Activated CD8-positive, alpha-beta memory T cell treated with anti-CD3 and anti-CD28 coated beads for 36 hours (primary cell): ENCODE measurements at regions not wholly inside any gene's neighbourhood (a gene's known extent, or its start where the extent isn't known, plus 50 kb on each side); places are given as distances from the start of the nearest gene placed in this dataset.

Experiments used
- CTCF ChIA-PET: fragments of 350-600 bp; sonication (Branson Sonifier 250); formaldehyde crosslinking; loops from one replicate; lab custom pipeline; 2021; ENCODE audit warnings: antibody characterized with exemption; lab: Charles Lee
- POLR2A ChIA-PET: fragments of 350-600 bp; sonication (Branson Sonifier 250); formaldehyde crosslinking; loops from one replicate; lab custom pipeline; 2021; ENCODE audit warnings: antibody characterized with exemption; lab: Charles Lee

DNA sequence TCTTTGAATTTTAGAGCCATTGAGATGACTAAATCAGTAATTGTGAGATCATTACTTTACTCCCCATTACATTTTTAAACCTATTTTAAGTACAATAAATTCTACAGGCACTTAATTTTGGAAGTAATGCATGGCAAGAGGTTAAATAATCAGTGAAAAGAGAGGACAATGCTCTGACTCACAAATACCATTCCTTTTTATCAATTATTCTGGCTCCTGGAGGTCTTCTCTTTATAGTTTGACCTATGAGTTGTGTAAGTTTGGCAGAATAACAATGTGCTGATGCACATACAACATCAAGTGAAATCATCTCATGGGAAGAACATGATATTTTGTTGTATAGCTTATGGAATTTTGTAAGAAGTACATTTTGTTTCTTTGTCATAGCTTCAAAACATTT lies 166.7 kb downstream of the TMTC3 start:
- CTCF ChIA-PET = no interaction called here
- POLR2A ChIA-PET = no interaction called here

DNA sequence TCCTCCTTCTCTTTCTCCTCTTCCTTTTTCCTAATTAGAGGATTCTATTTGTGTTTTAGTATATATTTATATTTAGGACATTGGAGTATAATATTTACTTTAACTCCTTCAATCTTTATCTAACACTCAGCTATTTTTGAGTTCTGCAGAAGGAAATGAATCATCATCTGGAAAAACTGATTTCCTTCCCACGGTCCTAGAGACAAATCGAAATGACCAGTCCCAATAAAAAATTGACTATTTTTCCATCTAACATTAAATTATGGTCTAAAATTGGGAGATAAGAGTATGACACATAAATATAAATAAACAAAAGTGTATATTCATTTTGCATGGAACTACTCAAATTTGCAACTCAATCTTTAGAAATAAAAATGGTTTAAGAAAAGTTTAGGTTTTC lies 167.4 kb downstream of the TMTC3 start:
- ChIA-PET POLR2A (no interaction called here), CTCF (no interaction called here)

DNA sequence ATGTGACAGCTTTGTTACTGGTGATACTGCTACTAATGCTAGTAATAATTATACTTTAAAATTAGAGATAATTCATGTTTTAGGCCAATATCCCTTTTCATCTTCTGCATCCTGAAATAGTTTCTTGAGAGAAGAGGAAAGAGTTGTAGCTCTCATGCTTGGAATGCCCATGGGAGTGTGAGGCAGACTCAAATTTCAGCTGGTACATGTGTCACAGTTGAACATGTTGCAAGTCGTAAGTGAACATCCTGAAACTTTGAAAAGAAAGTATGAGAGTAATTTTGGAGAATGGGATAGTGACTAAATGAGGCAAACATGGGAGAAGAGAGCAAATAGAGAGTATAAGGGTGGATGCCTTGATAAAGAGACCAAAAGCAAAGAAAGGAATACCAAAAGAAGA lies 168.0 kb downstream of the TMTC3 start:
- CTCF ChIA-PET = no interaction called here
- POLR2A ChIA-PET = no interaction called here

DNA sequence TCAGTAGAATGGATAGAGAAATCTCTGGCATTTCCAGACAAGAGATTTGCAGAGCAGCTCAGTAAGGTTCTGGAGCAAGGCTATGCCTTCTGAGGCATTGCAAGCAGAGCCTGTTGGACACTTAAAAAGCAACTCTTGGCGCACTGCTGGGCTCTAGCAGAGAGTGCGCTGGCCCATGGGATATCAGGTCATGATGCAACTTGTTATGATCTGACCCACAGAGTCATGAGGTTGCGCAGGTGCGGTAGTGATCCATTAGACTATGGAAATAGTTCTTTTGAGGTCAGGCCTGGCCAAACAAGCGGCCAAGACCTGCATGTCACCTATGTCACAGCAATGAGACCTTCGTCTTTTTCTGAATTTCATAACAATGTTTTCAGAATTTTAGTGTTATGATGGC lies 168.6 kb downstream of the TMTC3 start:
- CTCF ChIA-PET = no interaction called here
- POLR2A ChIA-PET = no interaction called here

DNA sequence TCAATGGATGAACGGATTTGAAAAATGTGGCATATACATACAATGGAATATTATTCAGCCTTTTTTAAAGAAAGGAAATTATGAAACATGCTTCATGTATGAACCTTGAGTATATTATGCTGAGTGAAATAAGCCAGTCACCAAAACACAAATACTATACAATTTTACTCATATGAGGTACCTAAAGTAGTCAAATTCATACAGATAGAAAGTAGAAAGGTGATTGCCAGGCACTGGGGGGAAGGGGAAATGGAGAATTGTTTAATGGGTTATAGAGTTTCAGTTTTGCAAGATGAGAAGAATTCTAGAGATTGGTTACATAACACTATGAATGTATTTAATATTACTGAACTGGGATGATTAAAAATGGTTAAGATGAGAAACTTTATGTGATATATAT lies 171.4 kb downstream of the TMTC3 start:
- CTCF ChIA-PET = no interaction called here
- POLR2A ChIA-PET = no interaction called here

DNA sequence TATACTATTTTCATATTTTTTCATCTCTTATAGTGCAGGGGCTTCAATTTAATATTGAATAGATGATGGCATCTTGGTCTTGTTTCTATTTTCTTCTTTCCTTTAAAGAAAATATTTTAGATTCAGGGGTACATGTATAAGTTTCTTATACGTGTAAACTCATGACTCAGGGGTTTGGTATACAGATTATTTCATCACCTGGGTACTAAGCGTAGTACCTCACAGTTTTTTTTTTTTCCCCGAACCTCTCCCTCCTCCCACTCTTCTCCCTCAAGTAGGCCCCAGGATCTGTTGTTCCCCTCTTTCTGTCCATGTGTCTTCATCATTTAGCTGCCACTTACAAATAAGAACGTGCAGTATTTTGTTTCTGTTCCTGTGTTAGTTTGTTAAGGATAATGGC lies 172.6 kb downstream of the TMTC3 start:
- POLR2A ChIA-PET = no interaction called here
- CTCF ChIA-PET = no interaction called here

DNA sequence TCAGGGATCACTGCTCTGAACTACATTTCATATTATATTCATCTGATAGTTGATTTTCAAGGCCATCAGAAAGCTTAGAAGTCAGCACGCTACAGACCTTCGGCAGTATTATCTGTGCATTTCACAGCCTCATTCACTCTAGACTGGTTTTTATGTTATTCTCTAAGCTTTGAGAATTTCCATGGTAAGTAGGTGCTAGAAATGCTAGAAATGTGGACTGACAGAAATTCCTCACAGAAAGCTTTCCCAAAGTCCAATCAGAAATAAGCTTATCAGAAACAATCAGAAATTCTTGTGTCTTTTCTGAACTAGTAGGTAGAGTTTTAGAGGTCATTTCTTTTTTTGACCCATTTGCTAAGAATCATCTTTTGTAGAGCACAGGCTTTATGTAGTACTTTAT lies 176.6 kb downstream of the TMTC3 start:
- ChIA-PET CTCF (no interaction called here), POLR2A (no interaction called here)

DNA sequence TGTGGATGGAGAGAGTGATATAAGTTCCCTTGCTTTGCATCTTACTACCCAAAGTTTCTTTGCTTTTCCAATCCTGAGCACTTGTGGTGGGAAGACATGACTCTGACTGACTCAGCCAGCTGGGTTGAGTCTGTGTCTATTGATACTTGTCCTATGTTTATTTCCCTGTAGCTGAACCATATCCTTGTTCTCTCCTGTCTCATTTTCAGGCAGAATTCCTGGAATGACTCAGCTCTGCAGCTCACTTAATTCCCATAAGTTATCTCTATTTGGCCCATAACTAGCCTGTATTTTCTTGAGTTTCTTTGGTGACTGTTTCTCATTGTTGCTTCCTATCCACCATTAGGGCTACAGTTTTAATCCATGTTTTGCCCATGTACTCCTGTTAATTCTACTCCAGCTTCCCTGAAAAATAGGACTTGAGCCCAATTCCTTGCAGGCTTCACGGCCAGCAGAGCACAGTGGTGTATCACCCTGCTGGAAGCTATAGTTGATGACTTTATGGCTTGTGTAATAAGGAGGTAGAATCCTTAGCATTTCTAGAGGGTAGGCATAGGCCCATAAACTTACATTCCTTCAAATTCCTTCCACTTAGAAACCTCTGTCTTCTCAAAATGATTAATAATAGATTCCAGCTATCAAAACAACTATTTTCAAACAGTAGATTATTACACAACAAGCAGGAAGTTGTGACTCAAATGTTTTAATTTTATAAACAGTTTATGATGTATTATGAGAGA lies 183.1 kb downstream of the TMTC3 start:
- ChIA-PET CTCF (no interaction called here), POLR2A (no interaction called here)

DNA sequence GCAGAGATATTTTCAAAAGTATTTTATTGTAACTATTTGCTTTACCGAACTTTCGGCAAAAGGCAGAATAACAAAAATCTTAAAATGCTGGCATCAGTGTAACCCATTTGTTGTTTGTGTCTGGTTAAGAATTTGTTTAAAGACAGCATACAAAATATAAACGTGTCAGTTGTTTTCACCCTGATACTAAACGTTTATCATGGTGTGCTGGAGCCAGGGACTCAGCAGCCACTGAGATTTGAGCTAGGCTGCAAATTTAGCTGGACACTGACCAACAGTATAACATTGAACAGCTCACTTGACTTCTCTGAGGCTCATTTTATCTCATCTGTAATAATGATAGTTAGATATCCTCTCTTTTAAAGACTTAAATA lies 183.7 kb downstream of the TMTC3 start:
- ChIA-PET POLR2A (no interaction called here), CTCF (no interaction called here)

DNA sequence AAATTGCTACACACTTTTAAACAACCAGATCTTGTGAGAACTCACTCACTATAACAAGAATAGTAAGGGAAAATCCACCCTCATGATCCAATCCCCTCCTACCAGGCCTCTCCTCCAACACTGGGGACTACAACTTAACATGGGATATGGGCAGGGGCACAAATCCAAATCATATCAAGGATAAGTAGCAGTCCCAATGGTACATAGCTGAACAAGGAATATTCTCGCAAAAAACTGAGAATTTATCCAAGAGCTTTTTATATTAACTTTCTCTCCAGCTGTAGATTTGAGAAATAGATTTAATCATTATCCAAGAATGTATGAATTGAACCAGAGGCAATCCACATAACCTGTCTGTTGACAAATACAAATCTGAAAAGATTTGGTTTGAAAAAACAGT lies 185.2 kb downstream of the TMTC3 start:
- CTCF ChIA-PET = interaction anchor here (0.6 kb wide), 1 partner anchor 59 kb away, joined by 3 read pairs; no protein-coding TSS in a partner anchor

DNA sequence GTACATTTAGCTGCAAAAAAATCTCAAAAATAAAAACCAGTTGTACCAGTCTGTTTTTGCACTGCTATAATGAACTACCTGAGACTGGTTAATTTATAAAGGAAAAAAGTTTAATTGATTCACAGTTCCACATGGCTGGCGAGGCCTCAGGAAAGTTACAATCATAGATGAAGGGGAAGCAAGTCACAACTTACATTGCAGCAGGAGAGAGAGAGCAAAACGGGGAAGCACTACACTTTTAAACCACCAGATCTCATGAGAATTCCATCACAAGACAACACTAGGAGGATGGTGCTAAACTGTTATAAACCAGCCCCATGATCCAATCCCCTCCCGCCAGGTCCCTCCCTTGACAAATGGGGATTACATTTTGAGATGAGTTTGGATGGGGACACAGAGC lies 186.0 kb downstream of the TMTC3 start:
- ChIA-PET POLR2A (no interaction called here), CTCF (no interaction called here)

More for the DNA sequence above, 185.2 kb downstream of the TMTC3 start:
- POLR2A ChIA-PET = no interaction called here

DNA sequence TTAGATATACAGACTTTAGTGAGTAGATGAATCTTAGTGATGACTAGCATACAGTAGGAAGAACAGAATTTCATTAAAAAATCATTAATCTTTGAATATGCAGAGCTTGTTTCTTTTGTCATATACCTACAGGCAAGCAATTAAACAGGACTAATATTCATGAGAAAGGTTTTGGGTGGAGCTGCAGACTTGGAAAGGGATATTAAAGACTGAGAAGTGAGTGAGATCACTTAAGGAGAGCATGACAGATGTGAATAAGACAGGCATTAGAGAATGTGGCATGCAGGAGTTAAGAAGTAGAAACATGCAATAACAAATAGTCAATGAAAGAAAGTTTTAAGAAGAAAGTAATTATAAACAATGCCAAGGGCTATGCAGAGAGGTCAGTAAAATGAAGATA lies 187.7 kb downstream of the TMTC3 start:
- CTCF ChIA-PET = no interaction called here
- POLR2A ChIA-PET = no interaction called here

DNA sequence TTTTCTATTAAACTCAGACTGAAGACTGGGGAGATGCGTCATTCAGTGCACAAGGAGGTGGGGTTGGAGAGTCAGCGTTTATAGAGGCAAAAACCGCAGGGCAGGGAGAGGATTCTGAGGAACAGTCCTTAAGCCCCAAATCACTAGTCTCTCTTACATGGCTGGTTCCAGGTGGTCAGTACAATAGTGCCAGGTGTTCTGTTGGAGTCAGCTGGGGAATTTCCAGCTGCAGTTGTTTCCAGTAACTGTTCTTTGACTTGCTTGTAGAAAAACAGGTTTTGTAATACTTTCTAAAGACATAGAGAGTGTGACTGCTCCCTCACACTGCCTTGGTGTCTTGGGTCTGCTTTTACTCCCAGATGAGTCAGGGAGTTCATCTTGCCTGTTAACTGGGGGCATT lies 192.2 kb downstream of the TMTC3 start:
- ChIA-PET CTCF (no interaction called here), POLR2A (no interaction called here)

DNA sequence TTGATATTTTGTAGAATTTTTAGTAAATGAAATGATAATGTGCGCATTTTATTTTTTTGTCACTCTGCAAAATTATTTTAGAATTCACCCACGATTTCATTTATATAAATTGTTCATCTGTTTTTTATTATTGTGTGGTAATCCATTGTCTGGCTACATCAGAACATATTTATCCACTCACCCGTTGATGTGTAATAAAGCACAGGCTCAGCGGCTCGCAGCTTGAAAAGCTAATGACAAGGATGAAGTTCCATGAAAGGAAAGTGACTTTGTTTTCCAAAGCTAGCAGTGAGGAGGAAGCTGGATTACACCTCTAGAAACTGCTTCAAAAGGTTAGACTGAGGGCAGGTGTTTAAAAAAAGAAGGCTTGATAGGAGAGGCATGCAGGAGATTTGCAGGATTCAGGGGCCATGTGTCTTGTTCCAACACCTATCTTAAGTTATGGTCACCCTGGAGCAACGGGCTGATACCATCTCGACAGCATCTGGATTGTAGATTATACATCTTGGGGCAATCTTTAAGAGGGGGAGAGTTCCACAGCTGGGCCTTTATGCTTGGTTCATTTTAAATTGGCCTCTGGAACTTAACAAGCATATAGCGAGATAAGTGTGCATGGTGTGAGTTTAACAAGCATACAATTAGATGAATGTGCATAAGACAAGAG lies 194.1 kb downstream of the TMTC3 start:
- CTCF ChIA-PET = no interaction called here
- POLR2A ChIA-PET = no interaction called here

DNA sequence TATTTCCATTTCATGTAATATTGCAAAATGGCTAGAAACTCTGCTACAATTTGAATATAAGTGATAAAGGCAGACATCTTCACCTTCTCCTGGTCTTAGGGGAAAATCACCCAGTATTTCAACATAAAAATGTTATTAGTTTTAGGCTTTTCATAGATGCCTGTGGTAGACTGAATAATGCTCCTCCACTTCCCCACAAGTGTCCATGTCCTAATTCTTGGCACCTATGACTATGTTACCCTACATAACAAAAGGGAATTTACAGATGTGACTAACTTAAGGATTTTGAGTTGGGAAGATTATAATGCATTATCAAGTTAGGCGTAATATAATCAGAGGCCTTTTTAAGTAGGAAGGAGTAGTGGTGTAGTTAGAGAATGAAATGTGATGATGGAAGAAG lies 196.4 kb downstream of the TMTC3 start:
- ChIA-PET CTCF (no interaction called here), POLR2A (no interaction called here)

DNA sequence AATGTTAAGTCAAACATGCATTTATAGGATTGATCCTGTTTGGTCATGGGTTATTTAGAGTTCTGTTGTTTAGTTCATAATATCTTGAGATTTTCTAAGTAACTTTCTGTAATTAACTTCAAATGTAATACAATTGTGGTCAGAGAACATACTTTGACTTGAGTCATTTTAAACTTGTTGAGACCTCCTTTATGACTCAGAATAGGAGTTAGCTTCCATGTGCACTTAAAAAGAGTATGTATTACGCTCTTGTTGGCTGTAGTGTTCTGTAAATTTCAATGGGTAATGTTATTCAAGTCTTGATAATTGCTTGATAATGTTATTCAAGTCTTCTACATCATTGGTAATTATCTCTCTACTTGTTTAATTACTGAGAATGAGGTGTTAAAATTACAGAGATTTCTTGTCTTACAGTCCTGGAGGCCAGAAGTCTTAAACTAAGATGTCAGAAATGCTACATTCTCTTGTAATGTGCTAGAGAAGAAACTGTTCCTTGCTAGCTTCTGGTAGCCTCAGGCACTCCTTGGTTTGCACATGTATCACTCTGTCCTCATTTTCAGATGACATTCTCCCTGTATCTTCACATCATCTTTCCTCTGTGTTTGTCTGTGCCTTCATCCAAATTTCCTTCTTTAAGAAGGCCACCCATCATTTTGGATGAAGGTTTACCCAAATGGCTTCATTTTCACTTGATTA lies 197.3 kb downstream of the TMTC3 start:
- ChIA-PET POLR2A (no interaction called here), CTCF (no interaction called here)

DNA sequence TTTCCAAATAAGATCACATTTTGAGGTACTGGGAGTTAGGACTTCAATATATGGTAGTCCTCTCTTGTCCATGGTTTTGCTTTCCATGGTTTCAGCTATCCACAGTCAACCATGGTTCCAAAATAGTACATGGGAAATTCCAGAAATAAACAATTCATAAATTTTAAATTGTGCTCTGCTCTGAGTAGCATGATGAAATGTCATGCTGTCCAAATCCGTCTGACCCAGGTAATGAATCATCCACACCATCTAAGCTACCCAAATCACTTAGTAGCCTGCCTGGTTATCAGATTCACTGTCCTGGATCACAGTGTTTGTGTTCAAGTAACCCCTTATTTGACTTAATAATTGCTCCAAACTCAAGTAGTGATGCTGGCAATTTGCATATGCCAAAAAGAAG lies 197.9 kb downstream of the TMTC3 start:
- CTCF ChIA-PET = no interaction called here
- POLR2A ChIA-PET = no interaction called here

DNA sequence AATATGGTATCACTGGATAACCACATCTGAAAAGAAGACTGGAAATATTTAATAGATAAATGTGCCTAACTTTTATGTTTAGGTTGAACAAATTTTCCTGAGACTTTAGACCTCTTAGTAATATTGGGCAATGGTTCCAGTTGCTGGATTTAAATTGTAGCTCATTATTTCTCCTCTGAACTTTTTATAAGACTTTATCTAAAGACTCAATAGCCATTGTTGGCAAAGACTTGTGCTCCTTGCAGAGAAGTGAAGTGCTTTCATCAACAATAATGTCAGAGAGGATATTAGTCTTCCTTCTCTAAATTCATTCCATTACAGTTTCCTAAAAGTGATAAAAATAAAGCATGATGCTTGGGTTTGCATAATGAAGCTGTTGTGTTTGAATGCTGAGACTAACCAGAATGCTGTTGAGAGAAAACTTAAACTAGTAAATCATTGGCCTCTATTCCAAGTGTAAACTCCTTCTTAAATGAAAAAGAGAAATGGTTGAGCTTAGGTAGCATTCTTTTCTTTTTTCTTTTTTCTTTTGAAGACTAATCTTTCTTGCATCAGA lies 200.2 kb downstream of the TMTC3 start:
- ChIA-PET POLR2A (no interaction called here), CTCF (no interaction called here)

DNA sequence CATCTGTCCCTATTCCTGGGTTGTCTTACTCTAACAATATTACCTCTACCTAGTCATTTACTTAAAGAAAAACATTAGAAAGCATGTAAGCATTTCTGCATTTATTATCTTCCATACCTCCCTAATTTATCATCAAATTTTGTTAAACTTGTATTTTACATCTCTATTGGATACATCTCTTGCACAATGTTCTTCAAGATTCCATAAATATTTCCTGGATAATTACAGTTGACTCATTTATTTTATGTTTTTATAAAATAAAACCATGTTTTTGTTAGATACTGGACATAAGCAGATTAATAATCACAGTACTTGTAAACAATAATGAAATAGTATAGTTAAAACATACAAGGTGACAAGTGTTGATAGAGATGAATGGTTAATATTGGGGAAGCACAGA lies 209.0 kb downstream of the TMTC3 start:
- CTCF ChIA-PET = no interaction called here
- POLR2A ChIA-PET = no interaction called here

DNA sequence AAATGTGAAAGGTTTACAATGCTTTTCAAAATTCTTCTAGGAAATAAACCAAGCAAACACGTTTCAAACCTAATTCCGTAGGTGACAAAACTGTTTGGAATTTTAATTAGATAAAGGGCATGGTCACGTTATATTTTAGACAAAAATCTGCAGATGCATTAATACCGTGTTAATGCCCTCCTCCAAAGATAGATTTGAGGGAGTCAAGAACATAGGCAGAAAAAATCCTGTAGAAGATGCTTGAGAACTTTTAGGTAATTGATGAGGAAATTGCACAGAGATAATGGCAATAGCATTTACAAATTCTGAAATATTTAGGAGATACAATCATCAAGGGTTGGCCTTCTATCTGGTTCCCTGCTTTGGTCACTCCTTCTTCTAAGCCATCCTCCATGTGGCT lies 212.6 kb downstream of the TMTC3 start:
- ChIA-PET CTCF (no interaction called here), POLR2A (no interaction called here)

DNA sequence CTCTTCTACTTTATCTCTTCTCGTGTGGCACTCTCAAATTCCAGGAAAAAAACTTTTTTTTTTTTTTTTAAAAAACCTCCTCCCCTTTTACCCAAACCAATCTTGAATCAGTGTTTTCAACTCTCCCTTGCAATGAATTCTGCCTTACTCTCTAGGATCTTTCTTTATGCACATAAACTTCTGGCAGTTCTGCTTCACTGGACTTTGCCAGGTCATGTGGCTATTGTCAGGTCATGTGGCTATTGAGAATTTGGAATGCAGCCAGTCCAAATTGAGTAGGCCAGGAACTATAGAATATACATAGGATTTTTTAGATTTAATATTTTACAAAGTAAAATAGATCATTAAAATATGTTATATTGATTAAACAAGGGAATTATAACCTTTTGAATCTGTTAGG lies 218.2 kb downstream of the TMTC3 start:
- CTCF ChIA-PET = no interaction called here
- POLR2A ChIA-PET = no interaction called here
